HG03039 (cell line): ENCODE measurements at regions not wholly inside any gene's neighbourhood (a gene's known extent, or its start where the extent isn't known, plus 50 kb on each side); places are given as distances from the start of the nearest gene placed in this dataset.
"Not testable (repeated sequence)": the region's sequence is repeated elsewhere in the genome, so short reads cannot be mapped to it uniquely, and the experiment has no call there.

Experiments used
- ATAC-seq: cut with Tn5 transposase; IDR thresholded peaks from one replicate; pipeline ENCODE4 v1.9.1; 2021; ENCODE audit warnings: mild to moderate bottlenecking, moderate library complexity; ENCODE audit not compliant: unreplicated experiment

DNA sequence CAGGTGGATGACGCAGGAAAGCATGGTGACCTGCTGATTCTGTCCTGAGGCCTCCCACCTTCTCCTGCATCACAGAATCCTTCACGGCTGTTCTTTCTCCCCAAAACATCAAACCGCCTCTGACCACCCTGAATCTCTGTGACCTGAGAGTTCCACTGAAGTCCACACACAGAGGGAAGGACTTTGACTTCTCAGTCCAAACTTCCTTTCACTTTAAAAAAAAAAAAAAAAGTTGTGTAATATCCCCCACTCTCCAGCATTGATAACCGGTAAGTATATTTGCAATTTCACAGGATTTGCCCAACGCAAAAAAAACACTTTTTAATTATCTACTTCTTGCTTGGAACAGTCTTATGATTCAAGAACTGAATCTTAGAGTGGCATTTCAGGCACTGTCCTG is 259.5 kb upstream of the IRS2 start:
- ATAC-seq, result no peak

DNA sequence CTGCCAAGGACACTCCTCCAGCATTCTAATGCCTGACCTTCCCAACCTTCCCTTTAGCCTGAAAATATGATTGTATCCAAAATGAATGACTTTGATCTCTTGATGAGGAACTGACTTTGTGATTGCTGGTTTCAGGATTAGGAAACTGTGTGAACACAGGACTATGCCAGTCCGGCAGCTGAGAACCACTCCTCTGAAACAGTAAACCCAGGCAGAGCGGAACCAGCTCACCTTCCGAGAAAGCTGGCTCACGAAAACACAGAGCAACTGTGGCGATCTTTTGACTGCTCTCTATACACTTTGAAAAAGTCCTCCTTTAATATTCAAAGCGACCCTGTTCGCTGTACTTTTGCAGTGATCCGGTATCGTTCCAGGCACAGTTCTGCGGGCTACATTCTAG is 258.8 kb upstream of the IRS2 start:
- no peak for ATAC-seq

DNA sequence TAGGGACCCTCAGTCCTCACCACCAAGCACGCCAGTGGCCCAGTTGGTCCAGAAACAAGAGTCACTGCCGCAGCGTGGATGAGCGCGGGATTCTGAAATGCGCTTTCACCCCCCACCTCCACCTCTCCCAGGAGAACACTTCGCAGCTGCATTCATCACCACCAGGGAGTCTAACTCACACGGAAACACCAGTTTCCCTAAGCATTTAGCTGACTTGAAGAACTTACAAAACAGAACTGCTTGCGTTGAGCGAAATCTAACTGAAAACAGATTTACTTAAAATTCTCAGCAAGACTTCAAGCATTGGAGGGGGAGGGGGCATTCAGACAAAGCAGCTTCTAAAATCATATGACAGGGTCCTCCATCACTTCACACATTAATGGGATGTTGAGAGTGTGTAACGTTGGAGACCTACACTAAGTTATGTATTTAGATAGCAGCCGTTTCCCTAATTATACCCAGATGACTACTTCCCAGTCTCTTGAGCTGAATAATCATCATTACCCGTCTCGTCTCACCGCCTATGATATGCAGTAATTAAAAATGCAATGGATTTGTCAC is 258.2 kb upstream of the IRS2 start:
- no peak for ATAC-seq

DNA sequence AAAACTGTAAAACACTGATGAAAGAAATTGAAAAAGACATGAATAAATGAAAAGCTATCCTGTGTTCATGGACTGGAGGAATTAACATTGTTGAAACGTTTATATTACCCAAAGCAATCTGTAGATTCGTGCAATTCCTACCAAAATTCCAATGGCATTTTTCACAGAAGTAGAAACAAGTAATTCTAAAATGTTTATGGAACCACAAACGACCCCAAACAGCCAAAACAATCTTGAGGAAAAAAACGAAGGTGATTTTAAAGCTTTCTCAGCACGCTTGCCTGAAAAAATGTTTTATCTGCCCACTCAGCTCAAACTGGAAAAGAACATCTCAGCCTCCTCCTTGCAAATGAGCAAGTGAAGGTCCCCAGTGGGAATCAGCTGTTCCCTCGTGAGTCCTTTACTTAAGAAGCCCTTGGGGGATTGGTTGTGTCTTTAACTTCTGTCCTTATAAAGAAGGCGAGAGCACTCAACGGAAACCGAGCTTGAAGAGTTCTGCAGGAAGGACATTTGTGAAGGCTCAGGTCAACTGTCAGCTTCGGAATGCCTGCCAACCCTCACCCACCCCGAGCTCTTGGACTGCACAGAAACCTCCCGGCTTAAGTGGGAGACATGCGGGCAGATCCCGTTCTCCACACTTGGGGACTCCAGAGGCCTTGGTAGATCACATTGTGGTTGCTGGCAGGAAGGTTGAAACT is 256.0 kb upstream of the IRS2 start:
- ATAC-seq, result no peak

DNA sequence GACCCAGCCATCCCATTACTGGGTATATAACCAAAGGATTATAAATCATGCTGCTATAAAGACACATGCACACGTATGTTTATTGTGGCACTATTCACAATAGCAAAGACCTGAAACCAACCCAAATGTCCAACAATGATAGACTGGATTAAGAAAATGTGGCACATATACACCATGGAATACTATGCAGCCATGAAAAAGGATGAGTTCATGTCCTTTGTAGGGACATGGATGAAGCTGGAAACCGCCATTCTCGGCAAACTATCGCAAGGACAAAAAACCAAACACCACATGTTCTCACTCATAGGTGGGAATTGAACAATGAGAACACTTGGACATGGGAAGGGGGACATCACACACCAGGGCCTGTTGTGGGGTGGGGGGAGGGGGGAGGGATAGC is 255.3 kb upstream of the IRS2 start:
- ATAC-seq, result not testable (repeated sequence)

DNA sequence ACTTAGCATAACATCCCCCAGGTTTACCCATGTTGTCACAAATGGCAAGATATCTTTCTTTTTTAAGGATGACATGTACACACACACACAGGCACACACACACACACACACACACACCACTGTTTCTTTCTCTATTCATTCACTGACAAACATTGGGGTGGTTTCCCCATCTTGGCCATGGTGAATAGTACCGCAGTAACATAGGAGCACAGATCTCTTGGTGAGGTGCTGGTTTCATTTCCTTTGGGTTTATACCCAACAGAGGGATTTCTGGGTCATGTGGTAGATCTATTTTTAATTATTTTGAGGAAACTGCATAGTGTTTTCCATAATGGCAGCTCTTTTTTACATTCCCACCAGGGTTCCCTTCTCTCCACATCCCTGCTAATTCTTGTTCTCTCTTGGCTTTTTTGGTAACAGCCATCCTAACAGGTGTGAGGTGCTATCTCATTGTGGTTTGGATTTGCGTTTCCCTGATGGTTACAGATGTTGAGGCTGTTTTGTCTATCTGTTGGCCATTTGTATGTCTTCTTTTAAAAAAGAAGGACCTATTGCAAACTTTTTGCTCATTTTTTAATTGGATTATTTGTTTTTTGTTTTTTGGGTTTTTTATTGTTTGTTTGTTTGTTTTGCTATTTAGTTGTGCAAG is 251.7 kb upstream of the IRS2 start:
- no peak for ATAC-seq

DNA sequence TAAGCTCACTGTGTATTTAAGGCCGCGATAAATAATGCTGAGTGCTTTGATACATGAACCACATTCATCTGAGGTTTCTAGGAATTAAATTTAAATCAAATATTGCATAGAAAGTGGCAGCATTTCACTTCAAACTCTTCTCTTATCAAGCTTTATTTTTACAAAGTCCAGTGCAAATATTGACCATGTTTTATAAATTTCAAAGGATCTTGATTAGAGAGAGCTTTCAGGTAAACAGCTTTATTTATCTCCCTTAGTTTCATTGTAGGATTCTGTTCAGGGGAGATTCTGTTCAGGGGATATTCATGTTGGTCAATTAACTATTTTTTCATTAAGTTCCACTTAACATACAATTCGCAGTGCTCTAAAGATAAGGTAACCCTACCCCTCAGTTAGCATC is 249.7 kb upstream of the IRS2 start:
- no peak for ATAC-seq

DNA sequence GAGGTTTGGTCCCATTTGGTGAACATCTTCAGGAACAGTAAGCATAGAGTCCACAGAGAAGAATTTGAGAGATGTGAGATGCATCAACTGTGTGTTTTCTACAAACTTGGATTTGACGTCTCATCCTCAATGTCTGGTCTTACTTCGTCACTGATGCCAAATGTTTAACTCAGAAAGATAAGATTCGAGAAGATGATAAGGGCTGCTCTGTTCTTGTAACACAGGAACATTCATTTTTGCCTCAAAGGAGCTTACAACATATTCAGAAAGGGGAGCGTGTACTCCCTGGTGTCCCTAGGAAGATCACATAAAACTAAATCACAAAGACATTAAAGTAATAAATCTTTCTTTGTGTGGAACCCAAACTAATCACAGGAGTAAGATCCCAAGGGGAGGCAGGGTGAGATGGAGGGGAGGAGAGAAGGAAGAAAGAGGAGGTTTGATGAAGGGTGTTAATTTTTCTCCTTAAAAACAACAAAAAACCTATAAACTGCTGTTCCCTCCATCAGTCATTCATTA is 247.7 kb upstream of the IRS2 start:
- ATAC-seq, result no peak

DNA sequence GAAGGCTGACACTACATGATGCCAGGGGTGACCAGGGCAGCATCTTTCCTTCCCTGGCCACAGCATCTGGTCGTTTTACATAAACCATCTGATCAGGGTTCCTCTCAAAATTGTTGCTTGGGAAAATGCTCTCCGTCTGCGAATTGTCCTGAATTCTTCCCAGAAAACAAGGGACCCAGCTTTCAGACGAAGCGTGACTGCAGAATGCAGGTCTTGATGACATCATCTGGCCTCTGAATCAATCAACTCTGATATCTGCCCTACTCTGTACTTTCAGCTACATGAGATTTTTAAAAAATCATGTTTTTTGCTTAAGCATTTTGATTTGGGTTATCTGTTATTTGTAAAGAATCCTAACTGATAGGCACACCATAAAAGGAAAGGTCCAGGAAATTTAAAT is 246.6 kb upstream of the IRS2 start:
- ATAC-seq, result no peak

DNA sequence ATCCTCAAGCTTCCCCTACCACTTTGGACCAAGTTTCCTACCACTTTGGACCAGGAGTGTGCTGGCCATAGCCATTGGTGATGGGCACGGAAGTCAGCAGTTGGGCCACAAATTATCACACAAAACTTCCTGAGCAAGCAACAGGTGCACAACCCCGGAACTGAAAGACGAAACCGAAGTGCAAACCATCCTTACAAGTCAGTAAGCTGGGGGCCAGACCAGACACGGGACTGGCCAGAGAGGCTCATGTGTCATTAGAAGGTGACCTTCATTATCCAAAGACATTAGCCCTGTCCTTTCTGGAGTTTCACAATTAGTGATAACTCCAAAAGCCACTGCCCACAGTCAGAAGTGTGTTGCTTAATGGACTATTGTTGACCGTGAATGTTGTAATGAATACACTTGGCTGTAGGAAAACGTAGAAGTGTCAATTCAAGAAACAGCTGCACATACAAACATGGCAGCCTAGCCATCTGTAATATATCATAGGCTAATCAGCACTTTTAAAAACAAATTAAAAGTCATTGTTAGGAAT is 244.1 kb upstream of the IRS2 start:
- ATAC-seq, result no peak

DNA sequence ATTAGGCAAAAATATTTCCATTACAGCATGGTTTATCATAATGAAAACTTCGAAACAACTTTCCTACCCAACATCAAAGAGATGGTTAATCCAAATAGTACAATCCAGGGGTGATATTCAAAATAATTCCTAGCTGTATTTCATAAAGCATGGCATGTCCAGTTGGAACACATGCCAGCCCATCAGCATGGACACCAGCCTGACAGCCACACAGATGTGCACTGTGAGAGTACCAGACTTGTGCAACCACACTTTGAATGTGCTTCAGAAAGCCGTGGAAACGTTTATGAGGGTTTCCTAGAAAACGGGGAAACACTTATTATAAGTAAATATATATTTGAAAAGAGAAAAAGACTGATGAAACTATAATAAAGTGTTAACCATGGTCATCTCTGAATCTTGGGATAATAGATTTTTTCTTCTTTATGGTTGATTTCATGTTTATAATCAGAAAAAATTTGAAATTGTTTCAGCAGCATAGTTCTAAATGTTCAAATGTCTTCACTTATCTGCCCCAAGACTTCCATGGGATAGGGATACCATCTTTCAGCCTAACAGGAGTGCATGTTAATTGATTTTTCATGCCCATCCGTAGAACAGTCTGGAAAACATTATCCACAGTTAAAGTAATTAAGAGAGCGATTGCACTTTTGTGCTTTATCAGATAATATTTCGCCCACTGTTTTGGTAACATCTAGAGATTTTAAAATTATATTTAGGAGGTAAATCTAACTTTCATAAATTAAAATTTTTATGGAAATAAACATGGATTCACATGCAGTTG is 242.6 kb upstream of the IRS2 start:
- no peak for ATAC-seq

DNA sequence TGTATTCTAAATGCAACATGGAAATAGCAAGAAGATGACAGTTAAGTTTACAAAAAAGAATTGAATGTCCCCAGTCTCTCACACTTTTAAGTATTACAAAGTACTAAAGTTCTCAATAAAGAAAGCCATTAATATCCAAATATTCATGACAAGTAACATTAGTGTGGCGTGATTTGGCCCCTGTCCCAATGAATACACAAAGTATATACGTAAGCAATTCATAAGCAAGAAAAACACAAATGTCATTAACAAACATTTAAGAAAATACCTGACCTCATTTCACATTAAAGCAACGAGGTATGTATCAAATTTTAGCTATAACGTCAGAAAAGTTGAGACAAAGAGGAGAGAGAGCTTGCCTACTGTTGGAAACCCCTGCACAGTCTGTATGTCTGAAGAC is 241.9 kb upstream of the IRS2 start:
- ATAC-seq, result no peak

DNA sequence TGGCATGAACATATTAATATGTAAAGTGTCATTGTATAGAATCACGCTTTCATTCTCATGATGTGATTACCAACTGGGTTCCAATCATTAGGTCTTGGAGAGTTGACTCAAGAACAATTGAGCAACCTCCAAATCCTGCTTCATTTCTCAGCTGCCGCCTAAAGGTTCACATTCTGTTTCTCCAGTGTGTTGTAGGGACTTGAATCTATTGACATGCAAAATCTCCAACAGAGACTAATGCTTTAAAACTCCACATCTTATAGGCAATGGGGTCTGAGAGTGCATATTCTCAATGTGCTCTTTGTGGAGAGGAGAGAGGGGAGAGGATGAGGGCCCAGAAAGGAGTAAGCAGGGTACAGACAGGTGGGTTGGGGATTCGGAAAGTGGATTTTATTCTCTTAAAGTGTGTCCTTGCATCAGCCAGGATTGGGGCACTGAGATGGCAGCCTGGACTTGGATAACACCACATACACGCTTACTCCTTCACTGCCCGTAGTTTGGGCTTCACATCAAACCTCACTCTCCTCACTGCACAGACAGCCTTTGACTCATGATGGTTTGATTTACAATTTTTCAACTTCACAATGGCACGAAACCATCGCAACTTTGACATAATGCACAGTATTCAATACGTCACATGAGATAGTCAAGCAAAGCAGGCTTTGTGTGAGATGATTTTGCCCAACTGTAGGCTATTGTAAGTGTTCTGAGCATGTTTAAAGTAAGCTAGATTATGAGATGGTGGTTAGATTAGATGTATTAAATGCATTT is 241.3 kb upstream of the IRS2 start:
- ATAC-seq, result no peak

DNA sequence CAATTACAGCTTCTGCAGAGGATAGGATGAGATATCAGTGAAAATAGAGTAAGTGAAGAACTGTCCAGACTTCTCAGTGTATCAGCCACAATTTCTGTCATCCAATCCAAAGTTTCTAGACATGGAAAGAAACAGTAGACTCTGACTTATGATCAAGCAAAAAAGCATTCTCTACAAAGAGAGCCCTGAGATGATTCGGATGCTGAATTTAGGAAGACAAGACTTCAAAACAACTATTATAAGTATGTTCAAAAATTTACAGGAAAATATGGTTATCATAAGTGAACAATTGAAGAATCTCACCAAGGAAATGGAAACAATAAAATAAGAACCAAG is 238.2 kb upstream of the IRS2 start:
- no peak for ATAC-seq

DNA sequence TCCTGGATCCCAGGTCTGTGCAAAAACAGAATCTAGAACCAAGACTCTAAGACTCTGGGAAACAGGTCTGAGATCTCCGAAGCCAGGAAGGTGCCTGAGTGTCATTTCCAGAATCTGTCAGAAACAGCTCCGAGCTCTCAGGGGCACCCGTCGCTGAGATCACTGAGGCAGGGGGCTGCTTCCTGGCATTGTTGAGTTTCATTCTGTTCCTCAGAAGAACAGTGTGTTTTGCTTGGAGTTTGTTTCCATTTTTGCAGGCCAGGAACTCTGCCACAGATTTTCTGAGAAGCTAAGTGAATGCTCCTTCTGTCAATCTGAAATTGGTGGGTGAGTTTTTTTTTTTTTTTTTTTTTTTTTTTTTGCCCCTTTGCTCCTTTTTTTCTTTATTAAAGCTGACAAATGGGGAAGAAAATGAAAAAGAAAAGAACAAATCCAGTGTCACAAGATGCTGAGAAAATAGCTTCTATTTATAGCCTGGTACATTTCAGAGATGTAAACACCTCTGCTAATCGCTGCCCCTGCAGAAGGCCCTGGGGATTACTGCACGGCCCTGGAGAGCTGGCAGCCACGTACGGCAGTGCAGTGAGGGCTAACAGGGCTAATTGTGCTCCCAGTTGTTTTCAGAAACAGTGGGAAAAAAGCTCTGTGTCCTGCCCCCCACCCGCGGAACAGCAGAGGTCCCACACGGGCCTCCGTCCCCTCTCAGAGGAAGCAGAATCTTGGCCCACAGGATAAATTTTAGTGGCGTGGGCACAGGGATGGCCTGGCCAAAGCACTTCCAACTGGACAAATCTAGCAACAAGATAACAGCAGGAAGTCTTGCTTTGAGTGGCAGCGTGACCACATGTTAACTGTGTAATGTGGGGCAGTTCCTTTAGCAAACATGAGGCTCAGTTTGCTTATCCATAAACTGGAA is 237.6 kb upstream of the IRS2 start:
- no peak for ATAC-seq

DNA sequence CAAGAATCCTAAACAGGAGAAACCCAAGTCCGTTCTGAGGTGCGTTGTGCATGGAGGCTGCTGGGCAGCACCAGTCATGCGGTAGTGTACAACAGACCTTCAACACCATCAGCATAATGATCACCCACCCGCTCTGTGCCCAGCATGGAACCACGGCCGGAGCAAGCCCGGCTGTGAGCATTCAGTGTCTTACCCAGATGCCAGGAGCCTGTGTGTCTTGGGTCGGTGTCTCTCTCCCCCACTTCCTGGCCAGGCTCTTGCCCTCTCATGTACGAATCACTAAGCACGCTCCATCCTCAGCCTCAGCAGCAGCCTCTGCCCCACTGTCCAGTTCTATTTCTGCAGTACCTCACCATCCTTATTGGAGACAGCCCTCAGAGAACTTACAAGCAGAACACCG is 231.6 kb upstream of the IRS2 start:
- no peak for ATAC-seq

DNA sequence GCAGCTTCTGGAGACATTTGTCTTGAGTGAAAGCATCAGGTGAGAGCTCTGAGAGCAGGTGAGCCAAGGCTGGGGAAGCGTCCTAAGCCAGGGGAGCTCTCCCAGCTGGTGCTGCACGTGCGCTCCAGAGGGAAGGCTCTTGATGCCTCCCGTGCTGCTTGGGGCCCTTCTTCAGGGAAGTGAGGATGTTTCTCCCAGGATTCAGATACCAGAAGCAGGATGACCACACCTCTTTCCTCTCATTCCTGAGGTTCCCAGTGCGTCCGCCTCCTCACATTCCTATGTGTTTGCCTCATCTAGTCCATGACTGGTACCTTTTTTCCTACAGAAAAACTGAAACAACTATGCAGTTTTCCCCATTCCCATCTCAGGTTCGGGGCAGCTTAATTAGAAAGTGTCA is 231.0 kb upstream of the IRS2 start:
- no peak for ATAC-seq

DNA sequence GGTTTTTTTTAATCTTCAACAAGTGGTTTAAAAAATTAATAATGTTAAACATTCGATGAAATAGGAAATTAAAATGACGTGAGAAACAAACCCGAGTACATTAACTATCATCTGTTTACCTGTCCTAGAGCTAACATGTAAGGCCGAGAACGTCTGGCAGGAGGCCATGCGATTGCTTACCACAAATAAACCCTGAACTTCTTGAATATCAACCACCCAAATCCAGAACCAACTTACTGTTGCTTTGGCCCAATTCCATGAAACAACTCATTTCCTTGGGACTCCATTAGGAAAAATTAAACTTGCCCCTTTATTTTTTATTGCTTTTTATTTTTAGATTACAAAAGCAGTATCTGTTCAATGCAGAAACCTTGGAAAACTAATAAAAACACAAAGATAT is 228.9 kb upstream of the IRS2 start:
- no peak for ATAC-seq

DNA sequence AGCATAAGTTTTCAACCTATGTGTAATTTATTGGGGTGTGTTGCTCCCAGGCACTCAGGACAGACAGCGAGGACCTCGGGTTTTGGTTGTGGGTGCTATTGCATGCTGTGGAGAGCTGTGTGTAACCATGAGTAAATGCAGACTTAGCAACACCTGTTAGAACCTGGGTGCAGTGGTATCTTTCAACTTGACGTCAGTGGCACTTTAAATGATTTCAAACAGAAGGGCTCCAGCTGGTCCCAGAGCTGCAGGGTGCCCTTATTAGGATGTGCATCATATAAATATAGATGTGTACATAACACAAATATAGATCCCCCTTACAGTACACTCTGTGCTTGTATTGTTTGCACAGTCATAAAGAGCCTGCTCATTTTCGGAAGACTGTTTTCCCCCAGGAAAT is 228.3 kb upstream of the IRS2 start:
- ATAC-seq, result no peak
